Kasumi-1 (cell line): ENCODE measurements at regions not wholly inside any gene's neighbourhood (a gene's known extent, or its start where the extent isn't known, plus 50 kb on each side); places are given as distances from the start of the nearest gene placed in this dataset.

Experiments
- DNase-seq, 2 experiments: peaks; one replicate each; lab custom pipeline; 2025; lab: John Stamatoyannopoulos, UW

DNA sequence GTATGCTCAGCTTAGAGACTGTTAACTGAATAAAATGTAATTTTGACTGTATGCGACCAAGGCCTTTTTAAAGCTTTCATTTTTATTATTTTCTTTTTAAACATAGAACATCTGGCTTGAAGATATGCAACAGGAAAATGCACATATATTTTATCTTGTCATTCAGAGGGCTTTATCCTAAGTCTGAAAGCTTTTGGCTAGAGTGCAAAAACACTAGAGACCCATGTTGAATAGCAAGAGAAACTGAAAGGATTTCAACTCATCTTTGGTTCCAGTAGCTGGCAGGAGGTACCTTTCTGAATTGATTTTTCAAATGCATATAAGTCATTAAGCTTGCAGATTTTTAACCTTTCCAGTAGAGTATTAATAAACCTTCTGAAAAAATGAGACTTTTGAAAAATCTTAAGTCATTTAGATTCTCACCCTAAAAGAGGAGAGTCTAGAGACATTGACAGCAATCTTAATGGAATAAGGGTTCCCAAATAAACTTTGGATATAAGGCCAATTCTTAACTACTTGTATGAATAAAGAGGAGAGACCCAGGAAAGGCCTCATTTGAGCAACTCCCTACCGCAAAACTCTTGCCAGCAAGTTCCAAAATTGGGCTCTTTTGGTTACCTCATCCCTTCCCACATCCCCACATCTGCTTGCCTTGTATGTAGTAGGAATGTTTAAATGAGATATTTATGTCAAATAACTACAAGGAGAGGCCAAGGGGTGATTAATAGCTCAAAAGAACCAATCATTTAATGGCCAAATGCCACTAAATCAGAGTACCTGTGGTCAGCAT lies 454.4 kb downstream of the HTR7 start:
- DNase-seq = no peak

DNA sequence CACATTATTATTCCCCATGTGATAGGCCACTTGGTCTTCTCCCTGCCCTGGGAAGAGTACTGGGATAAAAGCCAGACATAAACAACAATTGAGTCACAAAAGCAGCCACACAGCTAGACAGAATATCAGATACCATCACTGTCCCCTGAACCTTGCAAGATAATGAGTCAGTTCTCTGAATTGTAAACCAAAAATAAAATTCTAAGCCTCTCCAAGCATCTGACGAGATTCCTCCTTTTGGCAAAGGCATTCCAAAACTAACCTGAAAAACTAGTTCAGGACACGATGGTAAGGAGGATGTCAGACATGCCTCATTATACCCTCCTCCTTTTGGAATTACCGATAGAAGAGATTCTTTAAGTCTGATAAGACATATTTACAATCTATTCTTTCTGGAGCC lies 450.7 kb downstream of the HTR7 start:
- no peak for DNase-seq

GRCh38 chr10:90407851-90408250 lies 450.0 kb downstream of the HTR7 start:
- DNase-seq = no peak

DNA sequence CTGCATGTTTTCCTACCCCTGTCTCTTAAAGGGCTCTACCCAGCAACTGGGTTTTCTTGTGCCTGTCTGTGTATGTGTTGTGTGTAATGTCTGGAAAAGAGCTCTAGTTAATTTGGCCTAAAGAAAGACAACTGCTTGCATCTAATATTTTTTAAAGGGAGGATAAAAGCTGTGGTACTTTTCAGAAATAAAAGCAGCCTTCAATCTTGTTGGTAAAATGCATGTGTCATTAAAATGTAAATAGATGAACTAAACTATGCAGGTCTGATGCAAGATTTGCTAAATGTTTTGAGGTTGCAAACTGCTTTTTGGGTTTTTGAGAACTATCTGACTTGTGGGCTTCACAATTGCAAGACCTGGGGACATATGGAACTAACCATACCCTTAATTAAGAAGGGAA lies 445.3 kb downstream of the HTR7 start:
- DNase-seq = no peak

- DNase-seq = no peak
Observed at GRCh38 chr10:90413196-90413595, 444.6 kb downstream of the HTR7 start.

DNA sequence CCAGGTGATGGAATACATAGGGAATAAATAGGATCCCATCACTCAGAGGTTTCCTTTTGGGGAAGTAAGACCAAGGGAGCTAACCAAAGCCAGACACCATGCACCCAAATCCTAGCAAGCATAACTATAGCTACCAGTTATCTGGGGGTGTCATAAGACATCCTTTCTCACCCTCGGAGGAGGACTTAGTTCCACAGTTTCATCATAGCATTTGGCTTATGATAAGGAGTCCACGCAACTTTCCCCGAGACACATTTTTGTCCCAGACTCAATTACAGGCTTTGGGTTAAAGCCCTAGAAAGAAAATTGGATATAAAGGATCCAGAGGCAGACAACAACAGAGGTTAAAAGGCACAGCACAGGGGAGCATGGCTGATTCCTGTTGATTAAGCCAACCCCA lies 442.9 kb downstream of the HTR7 start:
- DNase-seq = no peak

DNA sequence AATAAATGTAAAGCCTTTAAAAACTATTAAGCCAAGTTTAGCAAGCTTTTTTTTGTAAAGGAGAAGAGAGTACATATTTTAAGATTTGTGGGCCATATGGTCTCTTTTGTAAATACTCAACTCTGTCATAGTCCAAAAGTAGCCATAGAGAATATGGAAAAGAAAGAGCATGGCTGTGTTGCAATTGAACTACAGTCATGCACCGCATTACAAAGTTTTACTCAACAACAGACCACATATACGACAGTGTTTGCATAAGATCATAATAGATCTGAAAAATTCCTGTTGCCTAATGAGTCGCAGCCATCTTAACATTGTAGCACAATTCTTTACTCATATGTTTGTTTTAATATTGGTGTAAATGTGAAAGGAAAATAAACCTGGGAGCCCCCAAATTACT lies 440.8 kb downstream of the HTR7 start:
- DNase-seq = no peak

- DNase-seq = no peak
Observed at GRCh38 chr10:90417476-90418210, 440.2 kb downstream of the HTR7 start.

DNA sequence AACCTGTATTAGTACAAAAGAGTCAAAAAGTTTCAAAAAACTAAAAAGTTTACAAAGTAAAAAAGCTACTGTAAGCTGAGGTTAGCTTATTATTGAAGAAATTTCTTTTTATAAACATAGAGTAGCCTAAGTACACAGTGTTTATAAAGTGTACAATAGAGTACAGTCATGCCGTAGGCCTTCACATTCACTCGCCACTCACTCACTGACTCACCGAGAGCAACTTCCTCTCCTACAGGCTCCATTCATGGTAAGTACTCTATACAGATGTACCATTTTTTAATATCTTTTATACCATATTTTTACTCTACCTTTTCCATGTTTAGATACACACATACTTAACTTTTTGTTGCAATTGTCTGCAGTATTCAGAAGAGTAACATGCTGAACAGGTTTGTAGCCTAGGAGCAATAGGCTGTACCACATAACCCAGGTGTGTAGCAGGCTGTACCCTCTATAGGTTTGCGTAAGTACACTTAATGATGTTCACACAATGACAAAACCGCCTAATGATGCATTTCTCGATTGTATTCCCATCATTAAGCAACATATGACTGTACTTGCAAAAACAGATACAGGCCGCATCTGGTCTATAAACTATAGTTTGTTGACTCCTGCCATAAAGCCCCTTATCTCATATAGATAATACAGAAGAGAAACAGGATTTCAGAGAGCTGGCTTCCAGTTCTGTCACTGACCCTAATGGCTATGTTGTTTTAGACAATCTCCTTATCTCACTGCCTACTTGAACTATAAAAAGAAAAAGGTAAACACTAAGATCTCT lies 438.8 kb downstream of the HTR7 start:
- DNase-seq = peak in 1 of 2 experiments; percentile 35

- DNase-seq = no peak
Observed at GRCh38 chr10:90420637-90421318, 437.1 kb downstream of the HTR7 start.

- no peak for DNase-seq
Observed at GRCh38 chr10:90421874-90422273, 436.0 kb downstream of the HTR7 start.

- DNase-seq = no peak
Observed at GRCh38 chr10:90424730-90425129, 433.1 kb downstream of the HTR7 start.

- peak; percentile 12 to 35 for DNase-seq
Observed at GRCh38 chr10:90430186-90430585, 427.7 kb downstream of the HTR7 start.

- no peak for DNase-seq
Observed at GRCh38 chr10:90432866-90433265, 425.0 kb downstream of the HTR7 start.

DNA sequence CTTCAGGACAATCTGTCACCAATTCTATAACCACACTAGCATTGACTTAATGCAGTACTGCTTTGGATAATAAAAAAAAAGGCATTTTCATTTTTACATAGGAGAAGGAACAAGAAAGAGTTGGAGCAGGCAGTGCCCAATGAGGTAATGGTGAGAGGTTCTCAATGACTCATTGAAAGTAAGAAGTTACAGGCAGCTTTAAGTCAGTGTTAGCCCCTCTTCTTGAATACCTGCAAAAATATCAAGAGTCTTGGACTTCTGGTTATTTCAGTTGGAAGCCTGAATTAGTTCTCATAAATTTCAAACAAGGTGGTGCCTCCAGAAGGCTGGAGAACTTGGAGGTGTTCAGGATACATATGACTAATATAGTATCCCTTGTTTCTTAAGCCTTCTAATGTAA lies 422.5 kb downstream of the HTR7 start:
- DNase-seq = no peak

DNA sequence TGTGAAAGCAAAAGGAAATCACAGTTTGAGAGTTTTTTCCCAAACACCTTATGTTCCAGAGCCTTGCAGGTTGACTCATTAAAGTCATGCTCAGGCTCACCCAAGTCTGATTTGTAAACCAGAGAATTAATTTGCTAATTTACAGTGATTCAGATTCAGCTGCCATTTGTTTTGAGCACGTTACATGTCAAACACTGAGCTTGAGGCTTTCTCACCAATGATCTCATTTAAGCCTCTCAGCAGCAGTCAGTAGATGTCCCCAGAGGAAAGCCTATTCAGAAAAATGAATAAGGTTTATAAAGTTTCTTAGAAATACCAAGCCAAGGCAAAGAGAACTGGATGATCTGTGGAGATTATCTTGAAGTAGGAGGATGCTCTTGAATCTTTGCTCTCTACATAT lies 420.4 kb downstream of the HTR7 start:
- no peak for DNase-seq

DNA sequence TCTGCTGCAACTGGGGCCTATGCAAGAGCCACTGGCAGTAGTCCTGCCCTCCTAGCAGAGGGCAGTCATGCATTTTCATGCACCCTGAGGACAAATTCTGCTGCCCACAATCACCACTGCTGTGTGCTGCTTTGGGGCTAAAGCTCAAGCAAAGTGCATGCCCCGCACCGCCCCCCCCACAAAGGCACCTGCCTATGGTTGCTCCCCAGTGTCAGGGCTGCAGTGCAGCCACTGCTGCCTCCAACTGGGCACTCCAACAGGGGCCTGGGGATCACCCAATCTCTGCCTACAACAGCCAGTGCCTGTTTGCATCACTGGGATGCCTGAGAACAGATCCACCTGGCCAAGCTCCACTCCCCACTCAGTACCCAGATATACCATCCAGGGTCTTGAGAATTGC lies 417.0 kb downstream of the HTR7 start:
- no peak for DNase-seq

- no peak for DNase-seq
Observed at GRCh38 chr10:90443342-90443741, 414.5 kb downstream of the HTR7 start.

GRCh38 chr10:90447831-90448230 lies 410.0 kb downstream of the HTR7 start:
- no peak for DNase-seq

GRCh38 chr10:90450797-90451196 lies 407.0 kb downstream of the HTR7 start:
- DNase-seq = no peak

DNA sequence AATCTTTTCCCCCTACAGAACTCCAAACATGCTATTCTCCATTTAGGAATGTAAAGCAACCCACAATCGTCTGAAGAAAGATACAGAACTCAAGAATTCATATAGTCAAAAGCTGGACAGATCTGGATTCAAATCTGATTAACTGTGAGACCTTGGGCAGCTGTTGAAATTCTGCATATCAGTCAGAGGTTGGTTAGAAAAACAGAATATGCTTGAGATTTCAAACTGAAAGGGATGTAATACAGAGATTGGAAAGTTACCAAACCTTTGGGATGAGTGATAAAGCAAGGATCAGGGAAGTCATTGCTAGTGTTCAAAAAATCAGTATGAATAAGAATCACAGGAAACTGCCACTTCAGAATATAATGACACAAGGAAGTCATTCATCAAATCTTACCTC lies 406.6 kb downstream of the HTR7 start:
- DNase-seq = no peak

DNA sequence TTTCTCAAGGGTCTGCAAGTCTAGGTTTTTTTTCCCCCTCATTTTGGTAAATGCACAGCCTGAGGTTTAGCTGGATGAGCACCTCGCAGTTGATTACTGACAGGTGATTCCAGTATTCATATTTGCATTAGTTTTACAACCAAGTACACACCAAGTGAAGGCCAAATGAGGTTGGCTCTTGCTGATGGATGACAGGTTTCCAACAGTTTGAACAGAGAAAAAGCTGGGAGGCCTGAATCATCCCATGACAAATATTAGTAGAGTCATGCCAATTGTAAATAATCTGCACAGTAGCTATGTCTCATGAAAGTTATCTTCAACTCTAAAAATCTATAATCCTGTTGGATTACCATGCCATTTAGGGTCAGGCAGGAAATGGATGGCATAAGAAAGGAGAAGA lies 399.8 kb downstream of the HTR7 start:
- no peak for DNase-seq
